Prostate gland (tissue), 2 donors: ENCODE measurements at regions not wholly inside any gene's neighbourhood (a gene's known extent, or its start where the extent isn't known, plus 50 kb on each side); places are given as distances from the start of the nearest gene placed in this dataset.

Experiments used
- DNase-seq: peaks from one replicate; pipeline ENCODE4 v3.0.0-alpha.2; 2019; ENCODE audit warnings: low spot score
- H3K27ac ChIP-seq, 2 donors: fragments of 200-600 bp; sonication (generic); 2 replicates each; pipeline ENCODE4 v1.5.1; 2017 to 2019
- H3K27me3 ChIP-seq: fragments of 200-600 bp; sonication (generic); replicated peaks from 2 replicates; pipeline ENCODE4 v1.5.1; 2019; ENCODE audit not compliant: insufficient read depth
- H3K36me3 ChIP-seq, 2 donors: fragments of 200-600 bp; sonication (generic); 1 replicate in 1 of 2; 2 replicates in 1 of 2; pipeline versions ENCODE4 v1.5.1 to v1.8.1; 2017 to 2019
- H3K4me1 ChIP-seq: fragments of 200-600 bp; sonication (generic); replicated peaks from 2 replicates; pipeline ENCODE4 v1.5.1; 2019
- H3K4me3 ChIP-seq, 2 donors: fragments of 200-600 bp; sonication (generic); 2 replicates each; pipeline ENCODE4 v1.5.1; 2017 to 2019
- H3K9me3 ChIP-seq: fragments of 200-600 bp; sonication (generic); 2 replicates; pipeline ENCODE4 v1.5.1; 2017
- POLR2A ChIP-seq: fragments of 450-650 bp; IDR thresholded peaks from one replicate; pipeline ENCODE4 v1.6.1; 2016; ENCODE audit warnings: antibody characterized with exemption, mild to moderate bottlenecking
- POLR2AphosphoS5 ChIP-seq: sonication (generic); formaldehyde crosslinking; IDR thresholded peaks from one replicate; pipeline ENCODE4 v1.6.1; 2017; ENCODE audit warnings: antibody characterized with exemption
- WGBS: methylation state at CpG from one replicate; pipeline ENCODE4 v1.1.5; 2018; 5-methylcytosine and 5-hydroxymethylcytosine counted together
- intact Hi-C: fragments of 100-400 bp; cut with DNase I; formaldehyde crosslinking; loops from one replicate; pipeline ENCODE4 v1.14.2; 2022
- TF ChIP-seq, protein P1 (sequence below), 4 experiments: fragments of 200-600 bp in 2 of 4; fragments of 450-650 bp in 2 of 4; sonication (generic) in 2 of 4; IDR thresholded peaks; 1 replicate in 3 of 4; 2 replicates in 1 of 4; pipeline ENCODE4 v1.5.1; 2016 to 2019; ENCODE audit warnings: antibody characterized with exemption in 4 of 4, mild to moderate bottlenecking in 2 of 4, moderate library complexity in 2 of 4

GRCh38 chr6:4614637-4615036, 161.6 kb upstream of the CDYL start:
- no peak for DNase-seq
- no peaks in the 10 kb centered on the region for H3K27me3 ChIP-seq
- 86% methylated on average over 5 of the region's 5 CpGs for WGBS
- TF ChIP-seq POLR2AphosphoS5 (no peak), POLR2A (no peak)
- TF ChIP-seq, protein P1, sequence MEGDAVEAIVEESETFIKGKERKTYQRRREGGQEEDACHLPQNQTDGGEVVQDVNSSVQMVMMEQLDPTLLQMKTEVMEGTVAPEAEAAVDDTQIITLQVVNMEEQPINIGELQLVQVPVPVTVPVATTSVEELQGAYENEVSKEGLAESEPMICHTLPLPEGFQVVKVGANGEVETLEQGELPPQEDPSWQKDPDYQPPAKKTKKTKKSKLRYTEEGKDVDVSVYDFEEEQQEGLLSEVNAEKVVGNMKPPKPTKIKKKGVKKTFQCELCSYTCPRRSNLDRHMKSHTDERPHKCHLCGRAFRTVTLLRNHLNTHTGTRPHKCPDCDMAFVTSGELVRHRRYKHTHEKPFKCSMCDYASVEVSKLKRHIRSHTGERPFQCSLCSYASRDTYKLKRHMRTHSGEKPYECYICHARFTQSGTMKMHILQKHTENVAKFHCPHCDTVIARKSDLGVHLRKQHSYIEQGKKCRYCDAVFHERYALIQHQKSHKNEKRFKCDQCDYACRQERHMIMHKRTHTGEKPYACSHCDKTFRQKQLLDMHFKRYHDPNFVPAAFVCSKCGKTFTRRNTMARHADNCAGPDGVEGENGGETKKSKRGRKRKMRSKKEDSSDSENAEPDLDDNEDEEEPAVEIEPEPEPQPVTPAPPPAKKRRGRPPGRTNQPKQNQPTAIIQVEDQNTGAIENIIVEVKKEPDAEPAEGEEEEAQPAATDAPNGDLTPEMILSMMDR (IDR thresholded peaks at IDR 0.05), result no peak
- H3K27ac ChIP-seq, result no peak overlapping the region
- H3K4me1 ChIP-seq, result no peaks in the 10 kb centered on the region
- H3K9me3 ChIP-seq, result no peaks in the 10 kb centered on the region
- no peak overlapping the region for H3K4me3 ChIP-seq
- intact Hi-C loops, result no loop called here
- no peaks in the 10 kb centered on the region for H3K36me3 ChIP-seq

DNA sequence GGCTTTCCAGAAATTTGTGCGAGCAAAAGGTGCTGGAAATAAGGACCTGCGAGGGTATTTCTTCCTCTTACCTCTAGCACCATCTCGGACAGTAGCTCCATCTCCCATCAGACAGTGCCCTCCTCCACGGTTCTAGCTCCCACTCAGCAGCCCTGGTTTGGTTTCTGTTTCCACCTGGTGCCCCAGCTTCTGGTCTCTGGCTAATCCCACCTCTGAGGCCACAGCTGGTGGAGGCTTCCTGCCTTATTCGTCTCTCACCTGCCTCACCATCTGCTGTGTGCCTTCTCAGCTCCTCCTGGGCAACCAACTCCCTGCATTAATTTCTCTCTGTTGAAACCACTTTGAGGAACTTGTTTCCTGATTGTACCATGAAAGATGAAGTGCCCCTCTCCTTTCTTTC, 162.4 kb upstream of the CDYL start:
- DNase-seq, result no peak
- Histone ChIP-seq H3K9me3 (no peaks in the 10 kb centered on the region), H3K27me3 (no peaks in the 10 kb centered on the region), H3K36me3 (no peaks in the 10 kb centered on the region), H3K4me3 (no peak overlapping the region), H3K27ac (no peak overlapping the region), H3K4me1 (no peaks in the 10 kb centered on the region)
- TF ChIP-seq POLR2A, result no peak
- TF ChIP-seq, protein P1 (IDR thresholded peaks at IDR 0.05), result no peak
- TF ChIP-seq POLR2AphosphoS5, result no peak
- 97% methylated on average over 5 of the region's 5 CpGs for WGBS
- intact Hi-C loops, result no loop called here

- no peaks in the 10 kb centered on the region for H3K27me3 ChIP-seq
- H3K4me3 ChIP-seq, result no peak overlapping the region
- H3K4me1 ChIP-seq, result no peaks in the 10 kb centered on the region
- no peak for DNase-seq
- no peak for TF ChIP-seq POLR2AphosphoS5
- TF ChIP-seq, protein P1 (IDR thresholded peaks at IDR 0.05), result no peak
- TF ChIP-seq POLR2A, result no peak
- H3K27ac ChIP-seq, result no peak overlapping the region
- 98% methylated on average over 2 of the region's 2 CpGs for WGBS
- H3K9me3 ChIP-seq, result no peaks in the 10 kb centered on the region
- no peaks in the 10 kb centered on the region for H3K36me3 ChIP-seq
- intact Hi-C loops, result no loop called here
These were observed 162.8 kb upstream of the CDYL start for GRCh38 chr6:4613381-4613780.

- intact Hi-C loops, result no loop called here
- no peaks in the 10 kb centered on the region for H3K9me3 ChIP-seq
- H3K4me3 ChIP-seq, result no peak overlapping the region
- WGBS, result 66% methylated on average over 5 of the region's 5 CpGs
- TF ChIP-seq POLR2AphosphoS5 (no peak), POLR2A (no peak)
- H3K4me1 ChIP-seq, result no peaks in the 10 kb centered on the region
- H3K27ac ChIP-seq, result no peak overlapping the region
- DNase-seq, result no peak
- no peaks in the 10 kb centered on the region for H3K36me3 ChIP-seq
- H3K27me3 ChIP-seq, result no peaks in the 10 kb centered on the region
These were observed 163.5 kb upstream of the CDYL start for GRCh38 chr6:4612636-4613171.

DNA sequence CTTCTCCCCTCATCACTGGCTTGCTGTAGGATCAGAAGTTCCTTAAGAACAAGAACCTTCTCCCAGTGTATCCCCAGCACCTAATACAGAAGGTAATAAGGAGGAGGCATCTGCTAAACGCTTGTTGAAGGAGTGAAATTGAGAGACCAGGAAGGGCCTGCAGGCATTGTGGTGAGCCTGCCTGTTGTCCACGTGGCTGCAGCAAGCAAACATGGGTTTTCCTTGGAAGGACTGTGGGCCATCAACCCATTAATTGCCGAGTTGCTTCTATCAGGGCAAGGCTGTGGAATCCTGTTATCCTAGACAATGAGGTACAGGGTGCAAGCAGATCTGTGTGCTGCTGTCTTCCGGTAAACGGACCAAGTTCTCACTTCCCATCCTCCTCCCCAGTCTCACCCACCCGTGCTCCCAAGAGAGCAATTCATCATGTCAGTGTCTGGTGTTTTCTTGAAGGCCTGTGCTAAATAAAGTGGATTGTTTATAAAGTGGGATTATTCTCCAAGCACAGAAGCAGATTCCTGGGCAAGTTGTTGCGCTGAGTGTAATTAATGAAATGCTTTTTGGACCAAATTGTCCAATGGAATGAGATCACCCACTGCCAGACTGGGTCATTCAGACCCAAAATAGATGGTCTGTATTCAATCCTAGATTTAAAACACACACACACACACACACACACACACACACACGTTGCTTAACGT, 164.6 kb upstream of the CDYL start:
- no peak overlapping the region for H3K27ac ChIP-seq
- intact Hi-C loops, result no loop called here
- TF ChIP-seq POLR2AphosphoS5, result no peak
- no peak for TF ChIP-seq POLR2A
- TF ChIP-seq, protein P1 (IDR thresholded peaks at IDR 0.05), result no peak
- no peaks in the 10 kb centered on the region for H3K36me3 ChIP-seq
- no peaks in the 10 kb centered on the region for H3K27me3 ChIP-seq
- H3K9me3 ChIP-seq, result no peaks in the 10 kb centered on the region
- H3K4me3 ChIP-seq, result no peak overlapping the region
- no peaks in the 10 kb centered on the region for H3K4me1 ChIP-seq
- DNase-seq, result no peak
- 61% methylated on average over 9 of the region's 9 CpGs for WGBS
